ENCODE measurements at regions not wholly inside any gene's neighbourhood (a gene's known extent, or its start where the extent isn't known, plus 50 kb on each side); places are given as distances from the start of the nearest gene placed in this dataset.

GRCh38 chr17:73742948-73743381 lies 98.7 kb upstream of the SDK2 start:
- no peak overlapping the region for H3K27ac Mint-ChIP-seq
- no peak overlapping the region for H3K4me3 Mint-ChIP-seq
- peaks cover 21% of the 10 kb centered on the region for H3K4me1 Mint-ChIP-seq
- TF ChIP-seq PREB (CRISPR knock-in tag; IDR thresholded peaks at IDR 0.05; ENCODE audit: borderline replicate concordance) = no peak
- no peak for TF ChIP-seq ZMAT4 (CRISPR knock-in tag; IDR thresholded peaks at IDR 0.05)
- no peak for TF ChIP-seq ATF6 (CRISPR knock-in tag; IDR thresholded peaks at IDR 0.05)
- no peak for TF ChIP-seq ZNF512 (CRISPR knock-in tag; IDR thresholded peaks at IDR 0.05; ENCODE audit: borderline replicate concordance)
- TF ChIP-seq FOXK1 (CRISPR knock-in tag; IDR thresholded peaks at IDR 0.05) = no peak
- peak; percentile 78 for TF ChIP-seq ZNF423 (CRISPR knock-in tag; IDR thresholded peaks at IDR 0.05)
- peaks cover 3% of the 10 kb centered on the region; the same call in 1 of the 2 replicates for H3K36me3 Mint-ChIP-seq
- H3K27me3 Mint-ChIP-seq (ENCODE audit: low read depth) = peaks cover 18% of the 10 kb centered on the region
- peak; percentile 60 for ATAC-seq
- H3K9me3 Mint-ChIP-seq = peaks cover 5% of the 10 kb centered on the region
- peak; percentile 25 for DNase-seq (ENCODE audit: low spot score)
- ChIA-PET CTCF (no interaction called here), POLR2A (no interaction called here)

- Mint-ChIP-seq H3K4me1 (peaks cover 24% of the 10 kb centered on the region), H3K27ac (no peak overlapping the region)
- CTCF ChIA-PET = no interaction called here
Measured at GRCh38 chr17:73743518-73744201, 99.4 kb upstream of the SDK2 start.

GRCh38 chr17:73744411-73744810 lies 100.2 kb upstream of the SDK2 start:
- H3K4me1 Mint-ChIP-seq = peaks cover 24% of the 10 kb centered on the region
- ChIA-PET CTCF (no interaction called here), POLR2A (no interaction called here)
- TF ChIP-seq NR2C2 (CRISPR knock-in tag; IDR thresholded peaks at IDR 0.05) (no peak), IRF1 (CRISPR knock-in tag; IDR thresholded peaks at IDR 0.05) (no peak), JAZF1 (CRISPR knock-in tag; IDR thresholded peaks at IDR 0.05) (no peak), ZNF396 (CRISPR knock-in tag; IDR thresholded peaks at IDR 0.05; ENCODE audit: borderline replicate concordance) (no peak), CTCF (IDR thresholded peaks at IDR 0.05) (no peak), PREB (CRISPR knock-in tag; IDR thresholded peaks at IDR 0.05; ENCODE audit: borderline replicate concordance) (no peak), ZNF416 (CRISPR knock-in tag; IDR thresholded peaks at IDR 0.05) (no peak), ZNF512 (CRISPR knock-in tag; IDR thresholded peaks at IDR 0.05; ENCODE audit: borderline replicate concordance) (no peak), ZBTB43 (CRISPR knock-in tag; IDR thresholded peaks at IDR 0.05) (no peak)

More at GRCh38 chr17:73743518-73744201, 99.4 kb upstream of the SDK2 start:
- Mint-ChIP-seq H3K36me3 (peaks cover 3% of the 10 kb centered on the region; the same call in 1 of the 2 replicates), H3K9me3 (peaks cover 5% of the 10 kb centered on the region), H3K27me3 (ENCODE audit: low read depth) (peaks cover 17% of the 10 kb centered on the region), H3K4me3 (no peak overlapping the region)
- DNase-seq (ENCODE audit: low spot score) = no peak
- no peak for ATAC-seq
- POLR2A ChIA-PET = no interaction called here
- peak; percentile 67; the same call in 1 of the 2 replicates for TF ChIP-seq ZNF263 (CRISPR knock-in tag; IDR thresholded peaks at IDR 0.05; ENCODE audit: low read depth)
- no peak for TF ChIP-seq NFE2L1 (CRISPR knock-in tag; IDR thresholded peaks at IDR 0.05)
- no peak for TF ChIP-seq RELA (CRISPR knock-in tag; IDR thresholded peaks at IDR 0.05; ENCODE audit: borderline replicate concordance)
- TF ChIP-seq ZBTB43 (CRISPR knock-in tag; IDR thresholded peaks at IDR 0.05) = no peak

More at GRCh38 chr17:73744411-73744810, 100.2 kb upstream of the SDK2 start:
- H3K9me3 Mint-ChIP-seq = peaks cover 5% of the 10 kb centered on the region
- ATAC-seq (no peak), DNase-seq (ENCODE audit: low spot score) (no peak)
- H3K27ac Mint-ChIP-seq = no peak overlapping the region
- no peak overlapping the region for H3K4me3 Mint-ChIP-seq
- H3K36me3 Mint-ChIP-seq = peaks cover 3% of the 10 kb centered on the region; the same call in 1 of the 2 replicates
- H3K27me3 Mint-ChIP-seq (ENCODE audit: low read depth) = peaks cover 12% of the 10 kb centered on the region
